ENCODE measurements at regions not wholly inside any gene's neighbourhood (a gene's known extent, or its start where the extent isn't known, plus 50 kb on each side); places are given as distances from the start of the nearest gene placed in this dataset.

DNA sequence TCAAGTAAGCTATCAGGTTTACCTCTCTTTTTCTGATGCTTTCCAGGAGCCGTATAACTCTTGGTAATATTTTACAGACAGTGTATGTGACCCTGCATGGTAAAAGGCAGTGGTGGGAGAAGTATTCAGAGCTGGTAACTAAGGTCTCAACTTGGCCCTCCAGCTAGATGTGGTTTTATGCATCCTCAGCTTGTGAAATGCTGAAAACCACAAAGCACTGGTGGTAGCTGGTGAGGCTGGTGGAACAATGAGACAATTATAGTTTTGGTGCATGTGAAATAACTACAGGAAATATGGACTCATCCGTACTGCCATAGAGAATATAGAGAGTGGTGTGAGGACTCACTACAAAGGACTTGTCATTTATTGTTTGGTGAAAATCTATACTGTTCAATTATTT, 383.0 kb upstream of the PCDH15 start:
- TF ChIP-seq EZH2 (optimal IDR thresholded peaks at IDR 0.05; ENCODE audit: low read depth, low read length) (no peak), EZH2phosphoT487 (IDR thresholded peaks at IDR 0.05; ENCODE audit: low read length) (no peak)
- TF ChIP-seq, protein P1, sequence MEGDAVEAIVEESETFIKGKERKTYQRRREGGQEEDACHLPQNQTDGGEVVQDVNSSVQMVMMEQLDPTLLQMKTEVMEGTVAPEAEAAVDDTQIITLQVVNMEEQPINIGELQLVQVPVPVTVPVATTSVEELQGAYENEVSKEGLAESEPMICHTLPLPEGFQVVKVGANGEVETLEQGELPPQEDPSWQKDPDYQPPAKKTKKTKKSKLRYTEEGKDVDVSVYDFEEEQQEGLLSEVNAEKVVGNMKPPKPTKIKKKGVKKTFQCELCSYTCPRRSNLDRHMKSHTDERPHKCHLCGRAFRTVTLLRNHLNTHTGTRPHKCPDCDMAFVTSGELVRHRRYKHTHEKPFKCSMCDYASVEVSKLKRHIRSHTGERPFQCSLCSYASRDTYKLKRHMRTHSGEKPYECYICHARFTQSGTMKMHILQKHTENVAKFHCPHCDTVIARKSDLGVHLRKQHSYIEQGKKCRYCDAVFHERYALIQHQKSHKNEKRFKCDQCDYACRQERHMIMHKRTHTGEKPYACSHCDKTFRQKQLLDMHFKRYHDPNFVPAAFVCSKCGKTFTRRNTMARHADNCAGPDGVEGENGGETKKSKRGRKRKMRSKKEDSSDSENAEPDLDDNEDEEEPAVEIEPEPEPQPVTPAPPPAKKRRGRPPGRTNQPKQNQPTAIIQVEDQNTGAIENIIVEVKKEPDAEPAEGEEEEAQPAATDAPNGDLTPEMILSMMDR (IDR thresholded peaks at IDR 0.05; ENCODE audit: low read length) = no peak
- Histone ChIP-seq H3K4me3 (ENCODE audit: low read length) (no peak overlapping the region), H2AFZ (ENCODE audit: low read length) (no peak overlapping the region), H3K27ac (ENCODE audit: low read length) (no peak overlapping the region), H3K4me2 (ENCODE audit: low read depth, low read length) (peak overlapping the region; percentile 17; the same call in 1 of the 2 replicates), H3K4me1 (ENCODE audit: low read length) (peaks cover 8% of the 10 kb centered on the region), H3K9ac (ENCODE audit: low read length) (no peak overlapping the region), H3K9me3 (replicated peaks; ENCODE audit: insufficient read depth, low read length) (no peaks in the 10 kb centered on the region), H3F3A (ENCODE audit: insufficient read depth, low read length) (no peaks in the 10 kb centered on the region), H3K9me2 (replicated peaks; ENCODE audit: insufficient read depth, low read length) (no peaks in the 10 kb centered on the region), H3K27me3 (replicated peaks; ENCODE audit: insufficient read depth, low read length) (no peaks in the 10 kb centered on the region), H3K79me2 (ENCODE audit: low read length) (no peaks in the 10 kb centered on the region), H3K36me3 (replicated peaks; ENCODE audit: insufficient read depth, low read length) (no peaks in the 10 kb centered on the region), H4K20me1 (ENCODE audit: insufficient read depth, low read length) (no peaks in the 10 kb centered on the region)
- peak; percentile 87 for DNase-seq

DNA sequence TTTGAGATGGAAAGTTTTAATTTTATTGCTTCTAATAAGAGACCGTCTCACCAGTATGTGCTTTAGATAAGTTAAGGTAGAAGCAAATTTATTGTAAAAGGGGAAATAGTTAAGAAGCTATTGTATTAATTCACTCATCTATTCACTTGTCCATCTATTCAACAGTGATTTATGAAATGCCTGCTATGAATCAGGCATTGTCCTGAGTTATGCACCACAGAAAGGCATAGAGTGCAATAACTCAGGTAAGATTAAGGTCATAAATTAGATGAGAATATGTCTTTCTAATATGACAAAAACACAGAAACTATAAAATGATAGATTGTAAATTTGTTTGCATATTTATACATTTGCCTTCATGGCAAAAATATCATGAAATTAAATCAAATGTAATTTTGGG, 379.3 kb upstream of the PCDH15 start:
- H3F3A ChIP-seq (ENCODE audit: insufficient read depth, low read length) = no peaks in the 10 kb centered on the region
- H3K9me3 ChIP-seq (replicated peaks; ENCODE audit: insufficient read depth, low read length) = no peaks in the 10 kb centered on the region
- no peak overlapping the region for H3K27ac ChIP-seq (ENCODE audit: low read length)
- H3K4me1 ChIP-seq (ENCODE audit: low read length) = peaks cover 8% of the 10 kb centered on the region
- no peaks in the 10 kb centered on the region for H3K27me3 ChIP-seq (replicated peaks; ENCODE audit: insufficient read depth, low read length)
- no peak overlapping the region for H3K9ac ChIP-seq (ENCODE audit: low read length)
- H3K79me2 ChIP-seq (ENCODE audit: low read length) = no peaks in the 10 kb centered on the region
- no peak overlapping the region for H3K4me2 ChIP-seq (ENCODE audit: low read depth, low read length)
- H3K36me3 ChIP-seq (replicated peaks; ENCODE audit: insufficient read depth, low read length) = no peaks in the 10 kb centered on the region
- H2AFZ ChIP-seq (ENCODE audit: low read length) = no peak overlapping the region
- H4K20me1 ChIP-seq (ENCODE audit: insufficient read depth, low read length) = no peaks in the 10 kb centered on the region
- no peak overlapping the region for H3K4me3 ChIP-seq (ENCODE audit: low read length)
- no peak for DNase-seq
- H3K9me2 ChIP-seq (replicated peaks; ENCODE audit: insufficient read depth, low read length) = no peaks in the 10 kb centered on the region
- TF ChIP-seq, protein P1 (IDR thresholded peaks at IDR 0.05; ENCODE audit: low read length) = no peak
- TF ChIP-seq EZH2phosphoT487 (IDR thresholded peaks at IDR 0.05; ENCODE audit: low read length) (no peak), EZH2 (optimal IDR thresholded peaks at IDR 0.05; ENCODE audit: low read depth, low read length) (no peak)

DNA sequence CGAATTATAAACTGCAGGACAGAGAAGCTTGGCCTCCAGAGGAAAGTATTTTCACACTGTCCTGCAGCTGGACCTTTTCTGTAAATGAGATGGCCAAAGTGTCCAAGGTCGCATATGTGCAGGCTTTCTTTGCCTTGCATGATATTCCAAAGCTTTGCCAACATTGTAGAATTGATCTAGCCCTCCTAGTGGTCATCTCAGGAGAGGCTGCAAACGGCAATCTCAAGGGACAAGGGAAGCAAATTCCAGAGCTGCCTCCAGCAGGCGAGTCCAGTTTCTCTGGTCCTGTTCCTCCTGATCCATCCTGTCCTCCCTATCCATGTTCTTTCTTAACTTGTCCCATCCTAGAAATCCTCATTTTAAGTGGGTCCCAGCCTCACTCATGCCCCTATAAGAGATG, 373.4 kb upstream of the PCDH15 start:
- DNase-seq = no peak
- Histone ChIP-seq H3K4me1 (ENCODE audit: low read length) (no peaks in the 10 kb centered on the region), H3K79me2 (ENCODE audit: low read length) (no peaks in the 10 kb centered on the region), H3K4me2 (ENCODE audit: low read depth, low read length) (no peak overlapping the region), H3K9me2 (replicated peaks; ENCODE audit: insufficient read depth, low read length) (no peaks in the 10 kb centered on the region), H3K36me3 (replicated peaks; ENCODE audit: insufficient read depth, low read length) (no peaks in the 10 kb centered on the region), H3K4me3 (ENCODE audit: low read length) (no peak overlapping the region), H3K9ac (ENCODE audit: low read length) (no peak overlapping the region), H3K9me3 (replicated peaks; ENCODE audit: insufficient read depth, low read length) (no peaks in the 10 kb centered on the region), H2AFZ (ENCODE audit: low read length) (0 out of 2 replicates have a peak overlapping the region, but pooled peaks have one; percentile 11), H3F3A (ENCODE audit: insufficient read depth, low read length) (no peaks in the 10 kb centered on the region), H4K20me1 (ENCODE audit: insufficient read depth, low read length) (no peaks in the 10 kb centered on the region), H3K27ac (ENCODE audit: low read length) (no peak overlapping the region), H3K27me3 (replicated peaks; ENCODE audit: insufficient read depth, low read length) (no peaks in the 10 kb centered on the region)
- TF ChIP-seq EZH2 (optimal IDR thresholded peaks at IDR 0.05; ENCODE audit: low read depth, low read length) (no peak), EZH2phosphoT487 (IDR thresholded peaks at IDR 0.05; ENCODE audit: low read length) (no peak)
- TF ChIP-seq, protein P1 (IDR thresholded peaks at IDR 0.05; ENCODE audit: low read length) = no peak
